Liver (tissue), 3 donors: ENCODE measurements at regions not wholly inside any gene's neighbourhood (a gene's known extent, or its start where the extent isn't known, plus 50 kb on each side); places are given as distances from the start of the nearest gene placed in this dataset.

Source experiments
- GABPA ChIP-seq, 2 donors: IDR thresholded peaks in 1 of 2; conservative IDR thresholded peaks in 1 of 2; 2 replicates each; pipeline ENCODE4 v1.6.1; 2016; ENCODE audit warnings: antibody characterized with exemption in 2 of 2, mild to moderate bottlenecking in 1 of 2, moderate library complexity in 1 of 2
- JUND ChIP-seq, 2 donors: IDR thresholded peaks; 2 replicates each; pipeline ENCODE4 v1.6.1; 2016; ENCODE audit warnings: antibody characterized with exemption in 2 of 2
- NR2F2 ChIP-seq: IDR thresholded peaks from 2 replicates; pipeline ENCODE4 v1.6.1; 2016; ENCODE audit warnings: antibody characterized with exemption
- YY1 ChIP-seq: IDR thresholded peaks from 2 replicates; pipeline ENCODE4 v1.6.1; 2016; ENCODE audit warnings: antibody characterized with exemption, mild to moderate bottlenecking
- TF ChIP-seq, protein P1 (sequence below): fragments of 150-350 bp; IDR thresholded peaks from 2 replicates; pipeline ENCODE4 v1.5.1; 2017; ENCODE audit warnings: improper control_type of control experiment, low read depth, low read length; ENCODE audit not compliant: missing input control
- TF ChIP-seq, protein P2 (sequence below): IDR thresholded peaks from 2 replicates; pipeline ENCODE4 v1.6.1; 2016; ENCODE audit warnings: antibody characterized with exemption, mild to moderate bottlenecking
- TF ChIP-seq, protein P3 (sequence below): IDR thresholded peaks from 2 replicates; pipeline ENCODE4 v1.6.1; 2016; ENCODE audit warnings: antibody characterized with exemption
- TF ChIP-seq, protein P4 (sequence below): IDR thresholded peaks from 2 replicates; pipeline ENCODE4 v1.6.1; 2016; ENCODE audit warnings: antibody characterized with exemption
- donor health status: healthy.
- donor health status: healthy.

DNA sequence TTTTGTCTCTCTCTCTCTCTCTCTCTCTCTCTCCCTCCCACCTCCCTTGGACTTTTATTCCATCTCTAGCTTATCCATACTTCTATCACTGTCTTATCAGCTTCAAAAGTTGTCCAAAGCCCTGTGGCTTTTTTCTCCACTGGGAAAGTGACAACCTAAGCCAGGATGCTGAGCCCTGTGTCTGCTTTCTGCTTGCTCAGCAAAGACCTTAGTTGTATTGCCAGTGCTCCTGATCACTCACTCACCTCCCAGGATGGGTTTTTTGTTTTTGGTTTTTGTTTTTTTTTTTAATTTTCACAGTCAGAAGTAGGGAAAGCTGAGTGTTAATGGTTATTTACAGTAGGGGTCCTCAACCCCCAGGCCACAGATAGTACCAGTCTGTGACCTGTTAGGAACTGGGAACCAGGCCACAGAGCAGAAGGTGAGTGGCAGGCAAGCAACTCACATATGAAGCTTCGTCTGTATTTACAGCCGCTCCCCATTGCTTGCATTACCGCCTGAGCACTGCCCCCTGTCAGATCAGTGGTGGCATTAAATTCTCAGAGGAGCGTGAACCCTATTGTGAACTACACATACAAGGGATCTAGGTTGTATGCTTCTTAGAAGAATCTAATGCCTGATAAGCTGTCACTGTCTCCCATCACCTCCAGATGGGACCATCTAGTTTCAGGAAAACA is 125.0 kb upstream of the ID4 start:
- no peak for TF ChIP-seq GABPA (IDR thresholded peaks at IDR 0.05 in 1 of 2, conservative IDR thresholded peaks at IDR 0.05 in 1 of 2)
- no peak for TF ChIP-seq JUND (IDR thresholded peaks at IDR 0.05)
- TF ChIP-seq, protein P1, sequence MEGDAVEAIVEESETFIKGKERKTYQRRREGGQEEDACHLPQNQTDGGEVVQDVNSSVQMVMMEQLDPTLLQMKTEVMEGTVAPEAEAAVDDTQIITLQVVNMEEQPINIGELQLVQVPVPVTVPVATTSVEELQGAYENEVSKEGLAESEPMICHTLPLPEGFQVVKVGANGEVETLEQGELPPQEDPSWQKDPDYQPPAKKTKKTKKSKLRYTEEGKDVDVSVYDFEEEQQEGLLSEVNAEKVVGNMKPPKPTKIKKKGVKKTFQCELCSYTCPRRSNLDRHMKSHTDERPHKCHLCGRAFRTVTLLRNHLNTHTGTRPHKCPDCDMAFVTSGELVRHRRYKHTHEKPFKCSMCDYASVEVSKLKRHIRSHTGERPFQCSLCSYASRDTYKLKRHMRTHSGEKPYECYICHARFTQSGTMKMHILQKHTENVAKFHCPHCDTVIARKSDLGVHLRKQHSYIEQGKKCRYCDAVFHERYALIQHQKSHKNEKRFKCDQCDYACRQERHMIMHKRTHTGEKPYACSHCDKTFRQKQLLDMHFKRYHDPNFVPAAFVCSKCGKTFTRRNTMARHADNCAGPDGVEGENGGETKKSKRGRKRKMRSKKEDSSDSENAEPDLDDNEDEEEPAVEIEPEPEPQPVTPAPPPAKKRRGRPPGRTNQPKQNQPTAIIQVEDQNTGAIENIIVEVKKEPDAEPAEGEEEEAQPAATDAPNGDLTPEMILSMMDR: no peak
- TF ChIP-seq, protein P2, sequence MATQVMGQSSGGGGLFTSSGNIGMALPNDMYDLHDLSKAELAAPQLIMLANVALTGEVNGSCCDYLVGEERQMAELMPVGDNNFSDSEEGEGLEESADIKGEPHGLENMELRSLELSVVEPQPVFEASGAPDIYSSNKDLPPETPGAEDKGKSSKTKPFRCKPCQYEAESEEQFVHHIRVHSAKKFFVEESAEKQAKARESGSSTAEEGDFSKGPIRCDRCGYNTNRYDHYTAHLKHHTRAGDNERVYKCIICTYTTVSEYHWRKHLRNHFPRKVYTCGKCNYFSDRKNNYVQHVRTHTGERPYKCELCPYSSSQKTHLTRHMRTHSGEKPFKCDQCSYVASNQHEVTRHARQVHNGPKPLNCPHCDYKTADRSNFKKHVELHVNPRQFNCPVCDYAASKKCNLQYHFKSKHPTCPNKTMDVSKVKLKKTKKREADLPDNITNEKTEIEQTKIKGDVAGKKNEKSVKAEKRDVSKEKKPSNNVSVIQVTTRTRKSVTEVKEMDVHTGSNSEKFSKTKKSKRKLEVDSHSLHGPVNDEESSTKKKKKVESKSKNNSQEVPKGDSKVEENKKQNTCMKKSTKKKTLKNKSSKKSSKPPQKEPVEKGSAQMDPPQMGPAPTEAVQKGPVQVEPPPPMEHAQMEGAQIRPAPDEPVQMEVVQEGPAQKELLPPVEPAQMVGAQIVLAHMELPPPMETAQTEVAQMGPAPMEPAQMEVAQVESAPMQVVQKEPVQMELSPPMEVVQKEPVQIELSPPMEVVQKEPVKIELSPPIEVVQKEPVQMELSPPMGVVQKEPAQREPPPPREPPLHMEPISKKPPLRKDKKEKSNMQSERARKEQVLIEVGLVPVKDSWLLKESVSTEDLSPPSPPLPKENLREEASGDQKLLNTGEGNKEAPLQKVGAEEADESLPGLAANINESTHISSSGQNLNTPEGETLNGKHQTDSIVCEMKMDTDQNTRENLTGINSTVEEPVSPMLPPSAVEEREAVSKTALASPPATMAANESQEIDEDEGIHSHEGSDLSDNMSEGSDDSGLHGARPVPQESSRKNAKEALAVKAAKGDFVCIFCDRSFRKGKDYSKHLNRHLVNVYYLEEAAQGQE: no peak
- TF ChIP-seq, protein P3, sequence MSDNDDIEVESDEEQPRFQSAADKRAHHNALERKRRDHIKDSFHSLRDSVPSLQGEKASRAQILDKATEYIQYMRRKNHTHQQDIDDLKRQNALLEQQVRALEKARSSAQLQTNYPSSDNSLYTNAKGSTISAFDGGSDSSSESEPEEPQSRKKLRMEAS: no peak
- no peak for TF ChIP-seq NR2F2
- TF ChIP-seq YY1: no peak
- TF ChIP-seq, protein P4, sequence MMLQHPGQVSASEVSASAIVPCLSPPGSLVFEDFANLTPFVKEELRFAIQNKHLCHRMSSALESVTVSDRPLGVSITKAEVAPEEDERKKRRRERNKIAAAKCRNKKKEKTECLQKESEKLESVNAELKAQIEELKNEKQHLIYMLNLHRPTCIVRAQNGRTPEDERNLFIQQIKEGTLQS: no peak
